ENCODE measurements at regions not wholly inside any gene's neighbourhood (a gene's known extent, or its start where the extent isn't known, plus 50 kb on each side); places are given as distances from the start of the nearest gene placed in this dataset. TPM values are rescaled to one million over a fixed set of nuclear protein-coding genes. Genes with fewer than 3 reads are reported as not detected.
"Not testable (repeated sequence)": the region's sequence is repeated elsewhere in the genome, so short reads cannot be mapped to it uniquely, and the experiment has no call there.

DNA sequence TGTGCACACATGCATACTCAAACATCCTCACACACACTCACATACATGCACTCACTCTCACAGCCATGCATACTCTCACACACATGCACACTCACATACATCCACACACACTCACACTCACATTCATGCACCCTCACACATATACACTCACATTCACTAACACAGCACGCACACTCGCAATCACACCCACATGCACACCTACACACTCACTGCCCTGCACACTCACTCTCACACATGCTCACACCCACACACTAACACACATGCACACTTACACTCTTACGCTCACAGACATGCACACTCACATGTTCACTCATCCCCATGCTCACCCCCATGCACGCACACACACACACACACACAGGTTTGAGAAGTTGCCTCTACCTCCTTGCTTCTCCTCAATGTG is 63.2 kb upstream of the SFSWAP start:
- H3K9me3 ChIP-seq, result no peaks in the 10 kb centered on the region
- intact Hi-C loops (cut with DNase I; ENCODE audit: low total_unique reads), result no loop called here
- no peaks in the 10 kb centered on the region for H3K36me3 ChIP-seq
- H3K27ac ChIP-seq, result no peak overlapping the region
- DNase-seq, result no peak
- H3K4me3 ChIP-seq, result no peak overlapping the region
- no peaks in the 10 kb centered on the region for H3K27me3 ChIP-seq
- TF ChIP-seq POLR2A (IDR thresholded peaks at IDR 0.05), result no peak
- TF ChIP-seq, protein P1, sequence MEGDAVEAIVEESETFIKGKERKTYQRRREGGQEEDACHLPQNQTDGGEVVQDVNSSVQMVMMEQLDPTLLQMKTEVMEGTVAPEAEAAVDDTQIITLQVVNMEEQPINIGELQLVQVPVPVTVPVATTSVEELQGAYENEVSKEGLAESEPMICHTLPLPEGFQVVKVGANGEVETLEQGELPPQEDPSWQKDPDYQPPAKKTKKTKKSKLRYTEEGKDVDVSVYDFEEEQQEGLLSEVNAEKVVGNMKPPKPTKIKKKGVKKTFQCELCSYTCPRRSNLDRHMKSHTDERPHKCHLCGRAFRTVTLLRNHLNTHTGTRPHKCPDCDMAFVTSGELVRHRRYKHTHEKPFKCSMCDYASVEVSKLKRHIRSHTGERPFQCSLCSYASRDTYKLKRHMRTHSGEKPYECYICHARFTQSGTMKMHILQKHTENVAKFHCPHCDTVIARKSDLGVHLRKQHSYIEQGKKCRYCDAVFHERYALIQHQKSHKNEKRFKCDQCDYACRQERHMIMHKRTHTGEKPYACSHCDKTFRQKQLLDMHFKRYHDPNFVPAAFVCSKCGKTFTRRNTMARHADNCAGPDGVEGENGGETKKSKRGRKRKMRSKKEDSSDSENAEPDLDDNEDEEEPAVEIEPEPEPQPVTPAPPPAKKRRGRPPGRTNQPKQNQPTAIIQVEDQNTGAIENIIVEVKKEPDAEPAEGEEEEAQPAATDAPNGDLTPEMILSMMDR (IDR thresholded peaks at IDR 0.05), result no peak
- no peaks in the 10 kb centered on the region for H3K4me1 ChIP-seq

DNA sequence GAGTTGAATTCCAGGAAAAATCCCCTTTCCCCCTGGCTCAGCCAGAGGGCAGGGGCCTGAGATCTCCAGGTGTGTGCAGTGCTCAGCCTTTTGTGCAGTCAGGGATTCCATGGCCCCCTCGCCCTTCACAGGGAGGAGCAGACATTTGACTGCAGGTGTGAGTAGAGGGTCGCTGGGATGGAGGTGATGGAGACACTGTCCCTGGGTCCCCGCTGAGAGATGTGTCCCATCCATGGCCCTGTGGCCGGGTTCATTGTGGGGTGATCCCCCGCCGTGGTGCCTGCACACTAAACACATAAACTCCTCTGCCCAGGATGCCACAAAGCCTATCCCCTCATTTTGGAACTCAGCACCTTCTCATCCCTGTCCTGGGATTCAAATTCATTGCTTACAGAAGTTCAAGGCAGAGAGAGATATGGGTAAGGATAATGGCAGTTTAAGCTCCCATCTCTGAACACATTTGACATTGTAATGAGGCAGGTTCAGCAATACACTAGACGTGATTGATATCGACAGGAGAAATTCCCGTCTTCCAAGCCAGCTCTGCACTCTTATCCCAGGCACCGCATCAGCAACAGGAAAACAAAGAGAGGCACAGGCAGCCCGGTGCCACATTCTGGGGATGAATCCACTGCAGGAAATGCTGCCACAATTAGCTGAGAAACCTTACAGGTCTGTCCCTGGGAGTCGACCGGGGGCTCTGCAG is 55.3 kb upstream of the SFSWAP start:
- H3K36me3 ChIP-seq; intact Hi-C loops (cut with DNase I; ENCODE audit: low total_unique reads): not testable (repeated sequence)

GRCh38 chr12:131656796-131657195 is 54.1 kb upstream of the SFSWAP start:
- H3K4me3 ChIP-seq; DNase-seq; H3K9me3 ChIP-seq; intact Hi-C loops (cut with DNase I; ENCODE audit: low total_unique reads); H3K36me3 ChIP-seq; H3K4me1 ChIP-seq; H3K27me3 ChIP-seq; H3K27ac ChIP-seq: not testable (repeated sequence)

More for the DNA sequence above, 55.3 kb upstream of the SFSWAP start:
- not testable (repeated sequence) for H3K9me3 ChIP-seq, H3K4me3 ChIP-seq, H3K4me1 ChIP-seq, DNase-seq, H3K27me3 ChIP-seq, H3K27ac ChIP-seq

DNA sequence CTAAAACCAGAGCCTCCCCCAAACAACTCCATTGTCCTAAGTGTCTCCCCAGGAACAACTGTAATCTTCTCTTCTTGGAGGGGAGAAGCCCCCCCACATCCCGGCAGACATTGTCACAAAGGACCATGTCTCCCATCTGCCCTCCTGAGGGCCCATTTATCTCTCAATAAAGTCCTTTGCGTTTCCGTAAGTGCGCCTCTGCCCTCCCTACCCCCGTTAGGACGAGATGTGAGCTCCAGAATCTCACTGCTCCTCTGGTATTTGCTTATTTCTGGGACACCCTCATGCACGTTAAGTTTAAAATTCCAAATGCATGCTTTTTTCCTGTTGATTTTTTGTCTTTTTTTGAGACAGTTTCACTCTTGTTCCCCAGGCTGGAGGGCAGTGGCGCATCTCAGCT is 52.3 kb upstream of the SFSWAP start:
- H3K27me3 ChIP-seq; H3K4me3 ChIP-seq; intact Hi-C loops (cut with DNase I; ENCODE audit: low total_unique reads): not testable (repeated sequence)

DNA sequence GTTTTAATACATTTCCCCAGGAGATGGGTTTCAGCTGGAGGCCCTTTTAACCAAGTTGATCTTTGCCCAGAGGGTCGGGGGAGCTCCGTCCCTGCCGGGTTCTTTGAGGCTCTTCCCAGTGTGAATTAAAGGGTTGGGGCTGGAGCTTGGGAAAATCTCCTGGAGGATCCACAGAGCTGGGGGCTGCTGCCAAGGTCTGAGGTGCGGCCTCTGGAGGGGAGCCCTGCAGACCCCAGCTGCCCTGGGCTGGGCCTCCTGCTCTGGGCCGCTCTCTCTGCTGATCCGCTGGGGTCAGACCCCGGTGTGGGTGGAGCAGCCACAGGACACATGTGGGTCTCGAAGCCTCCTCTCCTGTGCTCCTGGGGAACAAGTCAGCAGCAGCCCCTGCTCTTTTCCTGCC is 51.4 kb upstream of the SFSWAP start:
- H3K9me3 ChIP-seq; DNase-seq; intact Hi-C loops (cut with DNase I; ENCODE audit: low total_unique reads); H3K4me1 ChIP-seq; H3K4me3 ChIP-seq; H3K27me3 ChIP-seq; H3K27ac ChIP-seq; H3K36me3 ChIP-seq: not testable (repeated sequence)

More for the DNA sequence above, 52.3 kb upstream of the SFSWAP start:
- DNase-seq, H3K36me3 ChIP-seq, H3K4me1 ChIP-seq, H3K27ac ChIP-seq, H3K9me3 ChIP-seq: not testable (repeated sequence)

DNA sequence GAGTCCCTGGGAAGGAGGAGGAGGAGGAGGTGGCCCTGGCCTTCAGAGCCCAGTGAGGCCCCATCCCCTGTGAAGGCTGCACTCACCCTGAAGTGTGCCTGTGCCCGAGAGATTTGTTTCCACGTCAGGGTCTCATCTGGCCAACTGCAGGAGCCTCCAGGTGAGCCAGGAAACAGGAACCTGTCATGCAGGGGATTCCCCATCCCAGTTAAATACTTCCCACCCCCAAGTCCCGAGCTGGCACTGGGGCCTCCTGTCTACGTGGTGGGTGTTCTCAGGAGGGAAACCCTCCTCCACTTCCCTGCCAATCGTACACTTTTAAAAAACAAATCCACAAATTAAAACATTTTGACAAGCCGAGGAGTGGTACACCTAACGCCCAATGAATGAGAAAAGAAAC is 50.9 kb upstream of the SFSWAP start:
- intact Hi-C loops (cut with DNase I; ENCODE audit: low total_unique reads), result loop anchor here (10.0 kb wide), 1 partner anchor 365 kb away; no protein-coding TSS in a partner anchor
- H3K9me3 ChIP-seq, H3K4me1 ChIP-seq, H3K4me3 ChIP-seq, DNase-seq, H3K36me3 ChIP-seq, H3K27ac ChIP-seq, H3K27me3 ChIP-seq: not testable (repeated sequence)

GRCh38 chr12:131660401-131660800 is 50.5 kb upstream of the SFSWAP start:
- H3K27me3 ChIP-seq, H3K27ac ChIP-seq, H3K9me3 ChIP-seq, H3K36me3 ChIP-seq, H3K4me3 ChIP-seq, H3K4me1 ChIP-seq, DNase-seq: not testable (repeated sequence)
- intact Hi-C loops (cut with DNase I; ENCODE audit: low total_unique reads), result loop anchor here (10.0 kb wide), 1 partner anchor 366 kb away; no protein-coding TSS in a partner anchor

Small RNA genes lying in the stretch of these regions (small RNA-seq; reads per million reads assigned to genes)
- gene AC140063.1, result not detected
- not detected for gene RNA5SP376

All from uterus (tissue), 3 donors.